ENCODE measurements at regions not wholly inside any gene's neighbourhood (a gene's known extent, or its start where the extent isn't known, plus 50 kb on each side); places are given as distances from the start of the nearest gene placed in this dataset.

- no peaks in the 10 kb centered on the region for H3K36me3 ChIP-seq (ENCODE audit: insufficient read depth, low read length)
- H3K9me2 ChIP-seq (replicated peaks; ENCODE audit: low read depth, low read length): no peaks in the 10 kb centered on the region
- no peaks in the 10 kb centered on the region for H3K27me3 ChIP-seq (ENCODE audit: insufficient read depth, low read length, poor library complexity, severe bottlenecking)
- H3K4me2 ChIP-seq (ENCODE audit: low read depth, low read length, poor library complexity, severe bottlenecking): no peak overlapping the region
- no peak overlapping the region for H3K4me3 ChIP-seq (ENCODE audit: low read length, poor library complexity, severe bottlenecking)
- H4K20me1 ChIP-seq (ENCODE audit: insufficient read depth, low read length, poor library complexity, severe bottlenecking): no peaks in the 10 kb centered on the region
- H3K79me2 ChIP-seq (ENCODE audit: insufficient read depth, low read length): no peaks in the 10 kb centered on the region
- TF ChIP-seq, protein P1, sequence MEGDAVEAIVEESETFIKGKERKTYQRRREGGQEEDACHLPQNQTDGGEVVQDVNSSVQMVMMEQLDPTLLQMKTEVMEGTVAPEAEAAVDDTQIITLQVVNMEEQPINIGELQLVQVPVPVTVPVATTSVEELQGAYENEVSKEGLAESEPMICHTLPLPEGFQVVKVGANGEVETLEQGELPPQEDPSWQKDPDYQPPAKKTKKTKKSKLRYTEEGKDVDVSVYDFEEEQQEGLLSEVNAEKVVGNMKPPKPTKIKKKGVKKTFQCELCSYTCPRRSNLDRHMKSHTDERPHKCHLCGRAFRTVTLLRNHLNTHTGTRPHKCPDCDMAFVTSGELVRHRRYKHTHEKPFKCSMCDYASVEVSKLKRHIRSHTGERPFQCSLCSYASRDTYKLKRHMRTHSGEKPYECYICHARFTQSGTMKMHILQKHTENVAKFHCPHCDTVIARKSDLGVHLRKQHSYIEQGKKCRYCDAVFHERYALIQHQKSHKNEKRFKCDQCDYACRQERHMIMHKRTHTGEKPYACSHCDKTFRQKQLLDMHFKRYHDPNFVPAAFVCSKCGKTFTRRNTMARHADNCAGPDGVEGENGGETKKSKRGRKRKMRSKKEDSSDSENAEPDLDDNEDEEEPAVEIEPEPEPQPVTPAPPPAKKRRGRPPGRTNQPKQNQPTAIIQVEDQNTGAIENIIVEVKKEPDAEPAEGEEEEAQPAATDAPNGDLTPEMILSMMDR (conservative IDR thresholded peaks at IDR 0.05; ENCODE audit: low read length): no peak
- no peak for TF ChIP-seq EZH2phosphoT487 (IDR thresholded peaks at IDR 0.05; ENCODE audit: borderline replicate concordance)
- no peaks in the 10 kb centered on the region for H3K9me3 ChIP-seq (ENCODE audit: insufficient read depth, low read depth, low read length)
- no peaks in the 10 kb centered on the region for H3F3A ChIP-seq (ENCODE audit: low read depth)
- H2AFZ ChIP-seq (ENCODE audit: low read length): no peak overlapping the region
- H3K4me1 ChIP-seq (ENCODE audit: insufficient read depth, low read length, poor library complexity, severe bottlenecking): no peaks in the 10 kb centered on the region
- no peak overlapping the region for H3K9ac ChIP-seq (ENCODE audit: low read depth, low read length, poor library complexity, severe bottlenecking)
These were observed 281.4 kb downstream of the HHIPL2 start for GRCh38 chr1:222266223-222267196.

- H3K4me2 ChIP-seq (ENCODE audit: low read depth, low read length, poor library complexity, severe bottlenecking): no peak overlapping the region
- no peak overlapping the region for H3K9ac ChIP-seq (ENCODE audit: low read depth, low read length, poor library complexity, severe bottlenecking)
- H3K4me1 ChIP-seq (ENCODE audit: insufficient read depth, low read length, poor library complexity, severe bottlenecking): no peaks in the 10 kb centered on the region
- no peaks in the 10 kb centered on the region for H3K79me2 ChIP-seq (ENCODE audit: insufficient read depth, low read length)
- TF ChIP-seq, protein P1 (conservative IDR thresholded peaks at IDR 0.05; ENCODE audit: low read length): no peak
- TF ChIP-seq EZH2phosphoT487 (IDR thresholded peaks at IDR 0.05; ENCODE audit: borderline replicate concordance): no peak
- H4K20me1 ChIP-seq (ENCODE audit: insufficient read depth, low read length, poor library complexity, severe bottlenecking): no peaks in the 10 kb centered on the region
- H3K4me3 ChIP-seq (ENCODE audit: low read length, poor library complexity, severe bottlenecking): no peak overlapping the region
- 0 out of 2 replicates have a peak overlapping the region, but pooled peaks have one; percentile 32 for H2AFZ ChIP-seq (ENCODE audit: low read length)
- H3K27me3 ChIP-seq (ENCODE audit: insufficient read depth, low read length, poor library complexity, severe bottlenecking): no peaks in the 10 kb centered on the region
- no peaks in the 10 kb centered on the region for H3K9me2 ChIP-seq (replicated peaks; ENCODE audit: low read depth, low read length)
- no peaks in the 10 kb centered on the region for H3K36me3 ChIP-seq (ENCODE audit: insufficient read depth, low read length)
- H3K9me3 ChIP-seq (ENCODE audit: insufficient read depth, low read depth, low read length): no peaks in the 10 kb centered on the region
- H3F3A ChIP-seq (ENCODE audit: low read depth): no peaks in the 10 kb centered on the region
These were observed 284.1 kb downstream of the HHIPL2 start for GRCh38 chr1:222263791-222264190.

GRCh38 chr1:222257027-222257426, 290.9 kb downstream of the HHIPL2 start:
- H3K36me3 ChIP-seq (ENCODE audit: insufficient read depth, low read length): no peaks in the 10 kb centered on the region
- H3K4me2 ChIP-seq (ENCODE audit: low read depth, low read length, poor library complexity, severe bottlenecking): no peak overlapping the region
- no peaks in the 10 kb centered on the region for H3K79me2 ChIP-seq (ENCODE audit: insufficient read depth, low read length)
- H3K4me3 ChIP-seq (ENCODE audit: low read length, poor library complexity, severe bottlenecking): no peak overlapping the region
- H4K20me1 ChIP-seq (ENCODE audit: insufficient read depth, low read length, poor library complexity, severe bottlenecking): no peaks in the 10 kb centered on the region
- no peak overlapping the region for H3K9ac ChIP-seq (ENCODE audit: low read depth, low read length, poor library complexity, severe bottlenecking)
- H3K4me1 ChIP-seq (ENCODE audit: insufficient read depth, low read length, poor library complexity, severe bottlenecking): no peaks in the 10 kb centered on the region
- no peak overlapping the region for H2AFZ ChIP-seq (ENCODE audit: low read length)
- H3K9me3 ChIP-seq (ENCODE audit: insufficient read depth, low read depth, low read length): no peaks in the 10 kb centered on the region
- H3K27me3 ChIP-seq (ENCODE audit: insufficient read depth, low read length, poor library complexity, severe bottlenecking): no peaks in the 10 kb centered on the region
- TF ChIP-seq EZH2phosphoT487 (IDR thresholded peaks at IDR 0.05; ENCODE audit: borderline replicate concordance): no peak
- TF ChIP-seq, protein P1 (conservative IDR thresholded peaks at IDR 0.05; ENCODE audit: low read length): no peak
- H3F3A ChIP-seq (ENCODE audit: low read depth): no peaks in the 10 kb centered on the region
- no peaks in the 10 kb centered on the region for H3K9me2 ChIP-seq (replicated peaks; ENCODE audit: low read depth, low read length)
